ENCODE measurements at regions not wholly inside any gene's neighbourhood (a gene's known extent, or its start where the extent isn't known, plus 50 kb on each side); places are given as distances from the start of the nearest gene placed in this dataset.

GRCh38 chr5:12332480-12332879, 428.2 kb upstream of the CTNND2 start:
- TF ChIP-seq SUZ12 (IDR thresholded peaks at IDR 0.05; ENCODE audit: extremely low read depth, insufficient read depth, insufficient read length) (no peak), YY1 (IDR thresholded peaks at IDR 0.05; ENCODE audit: insufficient read depth, insufficient read length) (no peak)

Data from NT2/D1 (cell line).